Vagina (tissue), 2 donors: ENCODE measurements at regions not wholly inside any gene's neighbourhood (a gene's known extent, or its start where the extent isn't known, plus 50 kb on each side); places are given as distances from the start of the nearest gene placed in this dataset.

Experiments
- DNase-seq, 2 donors: peaks; one replicate each; pipeline ENCODE4 v3.0.0-alpha.2; 2017; ENCODE audit errors: extremely low spot score in 2 of 2
- H3K27ac ChIP-seq: fragments of 200-600 bp; sonication (generic); one replicate; pipeline ENCODE4 v1.5.1; 2019
- H3K27me3 ChIP-seq: fragments of 200-600 bp; sonication (generic); one replicate; pipeline ENCODE4 v1.5.1; 2019
- H3K36me3 ChIP-seq, 2 donors: fragments of 200-600 bp; sonication (generic); one replicate each; pipeline ENCODE4 v1.5.1; 2017 to 2019
- H3K4me1 ChIP-seq: fragments of 200-600 bp; sonication (generic); one replicate; pipeline ENCODE4 v1.5.1; 2019
- H3K4me3 ChIP-seq, 2 donors: fragments of 200-600 bp; sonication (generic); 1 replicate in 1 of 2; 2 replicates in 1 of 2; pipeline ENCODE4 v1.5.1; 2016 to 2019
- H3K9me3 ChIP-seq: fragments of 200-600 bp; sonication (generic); one replicate; pipeline ENCODE4 v1.5.1; 2019
- CTCF ChIP-seq, 3 experiments: fragments of 450-650 bp in 2 of 3; fragments of 200-600 bp in 1 of 3; sonication (generic) in 1 of 3; IDR thresholded peaks; one replicate each; pipeline ENCODE4 v1.5.1; 2017 to 2019; ENCODE audit warnings: antibody characterized with exemption in 3 of 3, mild to moderate bottlenecking in 2 of 3, moderate library complexity in 2 of 3
- POLR2A ChIP-seq, 2 donors: fragments of 450-650 bp; IDR thresholded peaks; one replicate each; pipeline ENCODE4 v1.6.1; 2017; ENCODE audit warnings: antibody characterized with exemption in 2 of 2, mild to moderate bottlenecking in 2 of 2, moderate library complexity in 2 of 2
- POLR2AphosphoS5 ChIP-seq, 2 donors: sonication (generic); formaldehyde crosslinking; IDR thresholded peaks; one replicate each; pipeline ENCODE4 v1.9.0; 2017; ENCODE audit warnings: antibody characterized with exemption in 2 of 2, mild to moderate bottlenecking in 2 of 2, low read depth in 1 of 2; ENCODE audit not compliant: insufficient read depth in 1 of 2
- intact Hi-C: fragments of 100-400 bp; cut with DNase I; formaldehyde crosslinking; loops from one replicate; pipeline ENCODE4 v1.15.1; 2023

DNA sequence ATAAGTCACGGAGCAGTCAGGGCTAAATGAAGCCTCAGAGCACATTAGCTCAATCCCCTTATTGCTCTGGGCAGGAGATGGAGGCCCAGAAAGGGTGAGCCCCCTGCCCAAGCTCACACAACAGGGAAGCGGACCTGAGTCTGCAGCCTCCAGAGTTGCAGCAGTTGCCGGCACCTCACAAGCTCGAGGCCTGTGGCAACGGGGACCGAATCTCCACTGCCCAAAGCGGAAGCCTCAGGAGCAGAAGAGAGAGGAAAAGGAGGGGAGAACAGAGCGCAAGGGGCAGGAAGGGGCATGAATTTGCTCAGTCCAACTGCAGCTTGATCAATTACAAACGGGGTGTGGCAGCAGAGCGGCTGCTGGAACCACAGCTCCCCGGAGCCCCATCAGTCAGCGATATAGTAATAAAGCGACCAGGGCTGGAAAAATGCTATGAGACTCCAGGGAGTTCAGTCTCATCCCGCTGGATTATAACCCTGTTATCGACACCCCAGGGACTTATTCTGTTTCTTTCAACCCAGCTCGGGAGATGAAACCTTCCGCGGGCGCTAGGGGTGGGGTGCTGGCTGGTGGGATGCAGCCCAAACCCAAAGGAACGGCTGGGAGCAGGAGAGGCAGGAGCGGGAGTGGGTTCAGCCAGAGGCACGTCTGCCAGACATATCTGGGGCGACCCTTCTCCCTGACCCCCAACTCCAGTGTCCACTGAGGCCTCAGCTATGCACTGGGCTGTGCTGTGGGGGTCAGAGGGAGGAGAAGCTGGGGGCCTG, 219.7 kb upstream of the LINGO1 start:
- no peaks in the 10 kb centered on the region for H3K27me3 ChIP-seq
- no peak for DNase-seq

GRCh38 chr15:77851691-77852090, 219.0 kb upstream of the LINGO1 start:
- intact Hi-C loops: no loop called here
- H3K4me3 ChIP-seq: no peak overlapping the region
- no peak for DNase-seq
- TF ChIP-seq POLR2AphosphoS5 (IDR thresholded peaks at IDR 0.05; ENCODE audit: insufficient read depth in 1 of 2, low read depth in 1 of 2) (no peak), POLR2A (IDR thresholded peaks at IDR 0.05) (no peak), CTCF (IDR thresholded peaks at IDR 0.05) (no peak)
- no peaks in the 10 kb centered on the region for H3K4me1 ChIP-seq
- no peaks in the 10 kb centered on the region for H3K36me3 ChIP-seq
- no peaks in the 10 kb centered on the region for H3K27me3 ChIP-seq
- H3K27ac ChIP-seq: no peak overlapping the region
- H3K9me3 ChIP-seq: no peaks in the 10 kb centered on the region

More for the DNA sequence above, 219.7 kb upstream of the LINGO1 start:
- H3K9me3 ChIP-seq: no peaks in the 10 kb centered on the region
- H3K4me1 ChIP-seq: no peaks in the 10 kb centered on the region
- no peak overlapping the region for H3K27ac ChIP-seq
- no peak for TF ChIP-seq POLR2AphosphoS5 (IDR thresholded peaks at IDR 0.05; ENCODE audit: insufficient read depth in 1 of 2, low read depth in 1 of 2)
- TF ChIP-seq CTCF (IDR thresholded peaks at IDR 0.05): no peak
- TF ChIP-seq POLR2A (IDR thresholded peaks at IDR 0.05): no peak
- H3K36me3 ChIP-seq: no peaks in the 10 kb centered on the region
- intact Hi-C loops: no loop called here
- H3K4me3 ChIP-seq: no peak overlapping the region

DNA sequence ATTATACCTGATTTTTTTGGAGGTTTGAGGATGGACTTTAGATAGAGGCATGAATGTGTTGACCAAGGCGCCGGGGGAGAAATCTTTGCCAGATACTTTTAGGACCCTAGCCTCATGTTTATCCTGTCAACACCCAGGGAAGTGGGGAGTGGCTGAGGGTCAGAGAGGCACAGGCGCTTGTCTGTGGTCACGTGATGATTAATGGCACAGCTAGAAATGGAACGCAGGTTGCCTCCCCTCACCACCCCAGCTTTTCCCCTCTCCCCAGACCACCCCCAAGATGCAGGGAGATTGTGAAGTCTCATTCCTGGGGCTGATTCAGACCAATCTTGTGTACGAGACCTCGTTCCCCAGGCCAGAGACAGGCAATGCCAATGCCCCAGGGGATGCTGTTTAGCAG, 218.4 kb upstream of the LINGO1 start:
- no peak for DNase-seq
- H3K4me1 ChIP-seq: no peaks in the 10 kb centered on the region
- H3K27ac ChIP-seq: no peak overlapping the region
- intact Hi-C loops: no loop called here
- no peaks in the 10 kb centered on the region for H3K27me3 ChIP-seq
- H3K36me3 ChIP-seq: no peaks in the 10 kb centered on the region
- TF ChIP-seq POLR2A (IDR thresholded peaks at IDR 0.05) (no peak), POLR2AphosphoS5 (IDR thresholded peaks at IDR 0.05; ENCODE audit: insufficient read depth in 1 of 2, low read depth in 1 of 2) (no peak), CTCF (IDR thresholded peaks at IDR 0.05) (no peak)
- no peaks in the 10 kb centered on the region for H3K9me3 ChIP-seq
- H3K4me3 ChIP-seq: no peak overlapping the region

- H3K4me3 ChIP-seq: no peak overlapping the region
- no peaks in the 10 kb centered on the region for H3K27me3 ChIP-seq
- no peaks in the 10 kb centered on the region for H3K36me3 ChIP-seq
- TF ChIP-seq CTCF (IDR thresholded peaks at IDR 0.05): no peak
- no peak for TF ChIP-seq POLR2A (IDR thresholded peaks at IDR 0.05)
- TF ChIP-seq POLR2AphosphoS5 (IDR thresholded peaks at IDR 0.05; ENCODE audit: insufficient read depth in 1 of 2, low read depth in 1 of 2): no peak
- H3K27ac ChIP-seq: no peak overlapping the region
- H3K9me3 ChIP-seq: no peaks in the 10 kb centered on the region
- intact Hi-C loops: no loop called here
- no peaks in the 10 kb centered on the region for H3K4me1 ChIP-seq
- no peak for DNase-seq
Observed at GRCh38 chr15:77846986-77847385, 214.3 kb upstream of the LINGO1 start.

GRCh38 chr15:77846360-77846759, 213.6 kb upstream of the LINGO1 start:
- intact Hi-C loops: no loop called here
- H3K27ac ChIP-seq: no peak overlapping the region
- DNase-seq: no peak
- no peak overlapping the region for H3K4me3 ChIP-seq
- TF ChIP-seq POLR2AphosphoS5 (IDR thresholded peaks at IDR 0.05; ENCODE audit: insufficient read depth in 1 of 2, low read depth in 1 of 2): no peak
- TF ChIP-seq POLR2A (IDR thresholded peaks at IDR 0.05): no peak
- no peak for TF ChIP-seq CTCF (IDR thresholded peaks at IDR 0.05)
- H3K27me3 ChIP-seq: no peaks in the 10 kb centered on the region
- H3K36me3 ChIP-seq: no peaks in the 10 kb centered on the region
- H3K4me1 ChIP-seq: no peaks in the 10 kb centered on the region
- H3K9me3 ChIP-seq: no peaks in the 10 kb centered on the region
